Dendritic cell treated with granulocyte-macrophage colony-stimulating factor and Interleukin-4, amounts not matched to agents 40 ng/mL and 50 ng/mL, for 4 days (primary cell): ENCODE measurements at regions not wholly inside any gene's neighbourhood (a gene's known extent, or its start where the extent isn't known, plus 50 kb on each side); places are given as distances from the start of the nearest gene placed in this dataset.

Source experiments
- H3K27ac Mint-ChIP-seq: one replicate; pipeline ENCODE4 v1.8.0; 2022; ENCODE audit warnings: mild to moderate bottlenecking, mixed read lengths
- H3K27me3 Mint-ChIP-seq: one replicate; pipeline ENCODE4 v1.8.0; 2022; ENCODE audit warnings: mild to moderate bottlenecking, mixed read lengths
- H3K36me3 Mint-ChIP-seq: one replicate; pipeline ENCODE4 v1.8.0; 2022; ENCODE audit warnings: low read depth, mixed read lengths
- H3K4me1 Mint-ChIP-seq: one replicate; pipeline ENCODE4 v1.8.0; 2022; ENCODE audit warnings: low read depth, mixed read lengths
- H3K4me3 Mint-ChIP-seq: one replicate; pipeline ENCODE4 v1.8.0; 2022; ENCODE audit warnings: mild to moderate bottlenecking, moderate library complexity, mixed read lengths
- H3K9me3 Mint-ChIP-seq: one replicate; pipeline ENCODE4 v1.8.0; 2022; ENCODE audit warnings: mixed read lengths
- intact Hi-C: fragments of 100-400 bp; cut with micrococcal nuclease; formaldehyde crosslinking; loops from one replicate; pipeline ENCODE4 v1.15.0; 2022

GRCh38 chr5:86330736-86331135, 287.0 kb upstream of the COX7C start:
- Mint-ChIP-seq H3K9me3 (no peaks in the 10 kb centered on the region), H3K27me3 (no peaks in the 10 kb centered on the region)

GRCh38 chr5:86332851-86333250, 284.9 kb upstream of the COX7C start:
- Mint-ChIP-seq H3K4me1 (no peaks in the 10 kb centered on the region), H3K27me3 (no peaks in the 10 kb centered on the region), H3K36me3 (no peaks in the 10 kb centered on the region), H3K27ac (no peak overlapping the region), H3K9me3 (no peaks in the 10 kb centered on the region), H3K4me3 (no peak overlapping the region)
- intact Hi-C loops: no loop called here

More at GRCh38 chr5:86330736-86331135, 287.0 kb upstream of the COX7C start:
- no peak overlapping the region for H3K27ac Mint-ChIP-seq
- no peak overlapping the region for H3K4me3 Mint-ChIP-seq
- no peaks in the 10 kb centered on the region for H3K4me1 Mint-ChIP-seq
- no peaks in the 10 kb centered on the region for H3K36me3 Mint-ChIP-seq
- intact Hi-C loops: no loop called here

GRCh38 chr5:86337667-86338460, 279.9 kb upstream of the COX7C start:
- no peak overlapping the region for H3K4me3 Mint-ChIP-seq
- intact Hi-C loops: no loop called here
- H3K9me3 Mint-ChIP-seq: no peaks in the 10 kb centered on the region
- H3K27ac Mint-ChIP-seq: no peak overlapping the region
- H3K36me3 Mint-ChIP-seq: no peaks in the 10 kb centered on the region
- H3K27me3 Mint-ChIP-seq: no peaks in the 10 kb centered on the region
- no peaks in the 10 kb centered on the region for H3K4me1 Mint-ChIP-seq

DNA sequence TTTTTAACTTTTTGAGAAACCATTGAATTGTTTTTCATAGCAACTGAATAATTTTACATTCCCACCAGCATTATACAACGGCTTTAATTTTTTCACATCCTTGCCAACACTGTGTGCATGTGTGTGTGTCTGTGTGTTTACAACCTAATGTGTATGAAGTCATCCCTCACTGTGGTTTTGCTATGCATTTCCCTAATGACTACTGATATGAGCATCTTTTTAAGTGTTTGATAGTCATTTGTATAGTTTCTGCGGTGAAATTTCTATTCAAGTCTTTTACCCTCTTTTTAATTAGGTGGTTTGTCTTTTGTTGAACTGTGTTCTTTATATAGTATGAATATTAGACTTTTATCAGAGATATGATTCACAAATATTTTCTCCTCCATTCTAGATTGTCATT, 263.1 kb upstream of the COX7C start:
- no peaks in the 10 kb centered on the region for H3K4me1 Mint-ChIP-seq
- H3K9me3 Mint-ChIP-seq: no peaks in the 10 kb centered on the region
- H3K4me3 Mint-ChIP-seq: no peak overlapping the region
- no peaks in the 10 kb centered on the region for H3K36me3 Mint-ChIP-seq
- H3K27me3 Mint-ChIP-seq: no peaks in the 10 kb centered on the region
- intact Hi-C loops: no loop called here
- H3K27ac Mint-ChIP-seq: no peak overlapping the region

- no peaks in the 10 kb centered on the region for H3K4me1 Mint-ChIP-seq
- H3K36me3 Mint-ChIP-seq: no peaks in the 10 kb centered on the region
- H3K27ac Mint-ChIP-seq: no peak overlapping the region
- no peaks in the 10 kb centered on the region for H3K9me3 Mint-ChIP-seq
- intact Hi-C loops: no loop called here
- no peak overlapping the region for H3K4me3 Mint-ChIP-seq
- no peaks in the 10 kb centered on the region for H3K27me3 Mint-ChIP-seq
Observed at GRCh38 chr5:86360801-86361200, 256.9 kb upstream of the COX7C start.

- no peak overlapping the region for H3K4me3 Mint-ChIP-seq
- intact Hi-C loops: no loop called here
- H3K27ac Mint-ChIP-seq: no peak overlapping the region
- no peaks in the 10 kb centered on the region for H3K27me3 Mint-ChIP-seq
- no peaks in the 10 kb centered on the region for H3K36me3 Mint-ChIP-seq
- no peaks in the 10 kb centered on the region for H3K9me3 Mint-ChIP-seq
- H3K4me1 Mint-ChIP-seq: no peaks in the 10 kb centered on the region
Observed at GRCh38 chr5:86371061-86371460, 246.7 kb upstream of the COX7C start.

- Mint-ChIP-seq H3K27me3 (no peaks in the 10 kb centered on the region), H3K27ac (no peak overlapping the region), H3K36me3 (no peaks in the 10 kb centered on the region), H3K9me3 (no peaks in the 10 kb centered on the region), H3K4me1 (no peaks in the 10 kb centered on the region), H3K4me3 (no peak overlapping the region)
- intact Hi-C loops: no loop called here
Observed at GRCh38 chr5:86374611-86375010, 243.1 kb upstream of the COX7C start.

DNA sequence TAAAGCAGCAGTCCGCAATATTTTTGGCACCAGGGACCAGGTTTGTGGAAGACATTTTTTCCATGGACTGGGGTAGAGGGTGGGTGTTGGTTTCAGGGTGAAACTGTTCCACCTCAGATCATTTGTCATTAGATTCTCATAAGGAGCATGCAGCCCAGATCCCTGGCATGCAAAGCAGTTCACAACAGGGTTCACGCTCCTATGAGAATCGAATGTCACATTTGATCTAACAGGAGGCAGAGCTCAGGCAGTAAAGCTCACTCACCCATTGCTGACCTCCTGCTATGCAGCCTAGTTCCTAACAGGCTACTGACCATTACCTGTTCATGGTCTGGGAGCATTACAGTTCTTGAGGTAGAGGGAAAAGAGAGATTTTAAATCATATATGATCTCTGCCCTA, 241.5 kb upstream of the COX7C start:
- H3K27ac Mint-ChIP-seq: no peak overlapping the region
- no peaks in the 10 kb centered on the region for H3K27me3 Mint-ChIP-seq
- no peaks in the 10 kb centered on the region for H3K36me3 Mint-ChIP-seq
- H3K9me3 Mint-ChIP-seq: no peaks in the 10 kb centered on the region
- intact Hi-C loops: no loop called here
- H3K4me3 Mint-ChIP-seq: no peak overlapping the region
- H3K4me1 Mint-ChIP-seq: no peaks in the 10 kb centered on the region

GRCh38 chr5:86403190-86403589, 214.6 kb upstream of the COX7C start:
- intact Hi-C loops: no loop called here
- Mint-ChIP-seq H3K27ac (no peak overlapping the region), H3K9me3 (no peaks in the 10 kb centered on the region), H3K27me3 (no peaks in the 10 kb centered on the region), H3K4me3 (no peak overlapping the region), H3K36me3 (no peaks in the 10 kb centered on the region), H3K4me1 (no peaks in the 10 kb centered on the region)

DNA sequence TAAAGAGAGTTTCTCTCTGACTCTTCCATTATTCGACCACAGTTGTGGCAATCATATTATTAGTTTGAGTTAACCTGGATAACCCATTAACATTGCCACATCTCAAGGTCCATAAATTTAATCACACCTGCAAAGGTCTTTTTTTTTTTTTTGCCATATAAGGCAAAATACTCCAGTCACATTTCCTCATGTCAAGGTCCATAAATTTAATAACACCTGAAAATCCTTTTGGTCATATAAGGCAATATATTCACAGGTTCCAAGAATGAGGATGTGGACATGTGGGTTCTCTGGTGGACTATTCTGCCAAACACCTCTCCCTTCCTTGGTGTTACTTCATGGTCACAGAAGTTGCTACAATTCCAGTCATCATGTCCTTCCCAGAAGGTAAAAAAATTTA, 213.5 kb upstream of the COX7C start:
- H3K27ac Mint-ChIP-seq: no peak overlapping the region
- intact Hi-C loops: no loop called here
- no peaks in the 10 kb centered on the region for H3K36me3 Mint-ChIP-seq
- H3K27me3 Mint-ChIP-seq: no peaks in the 10 kb centered on the region
- no peaks in the 10 kb centered on the region for H3K9me3 Mint-ChIP-seq
- no peaks in the 10 kb centered on the region for H3K4me1 Mint-ChIP-seq
- H3K4me3 Mint-ChIP-seq: no peak overlapping the region

GRCh38 chr5:86407711-86408110, 210.0 kb upstream of the COX7C start:
- Mint-ChIP-seq H3K27ac (no peak overlapping the region), H3K9me3 (no peaks in the 10 kb centered on the region), H3K27me3 (no peaks in the 10 kb centered on the region), H3K4me1 (no peaks in the 10 kb centered on the region), H3K36me3 (no peaks in the 10 kb centered on the region), H3K4me3 (no peak overlapping the region)
- intact Hi-C loops: no loop called here

DNA sequence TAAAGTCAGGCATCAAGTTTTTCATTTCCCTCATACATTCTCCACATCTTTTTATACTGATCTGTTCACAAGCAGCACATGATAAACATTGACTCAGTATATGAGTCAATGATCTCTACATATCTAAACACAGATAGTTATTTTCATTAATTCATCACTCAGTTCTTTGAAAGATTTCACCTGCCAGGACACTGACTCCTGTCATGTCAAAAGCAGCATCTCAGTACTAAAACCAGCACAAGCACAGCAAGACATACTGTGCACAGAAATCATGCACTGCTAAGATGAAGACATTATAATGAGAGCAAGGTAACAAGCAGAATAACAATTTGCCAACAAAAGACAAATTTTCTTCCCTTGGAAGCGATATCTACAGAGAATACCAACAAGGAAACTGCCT, 206.1 kb upstream of the COX7C start:
- no peaks in the 10 kb centered on the region for H3K27me3 Mint-ChIP-seq
- intact Hi-C loops: no loop called here
- H3K27ac Mint-ChIP-seq: no peak overlapping the region
- H3K4me3 Mint-ChIP-seq: no peak overlapping the region
- H3K9me3 Mint-ChIP-seq: no peaks in the 10 kb centered on the region
- H3K36me3 Mint-ChIP-seq: no peaks in the 10 kb centered on the region
- H3K4me1 Mint-ChIP-seq: no peaks in the 10 kb centered on the region

DNA sequence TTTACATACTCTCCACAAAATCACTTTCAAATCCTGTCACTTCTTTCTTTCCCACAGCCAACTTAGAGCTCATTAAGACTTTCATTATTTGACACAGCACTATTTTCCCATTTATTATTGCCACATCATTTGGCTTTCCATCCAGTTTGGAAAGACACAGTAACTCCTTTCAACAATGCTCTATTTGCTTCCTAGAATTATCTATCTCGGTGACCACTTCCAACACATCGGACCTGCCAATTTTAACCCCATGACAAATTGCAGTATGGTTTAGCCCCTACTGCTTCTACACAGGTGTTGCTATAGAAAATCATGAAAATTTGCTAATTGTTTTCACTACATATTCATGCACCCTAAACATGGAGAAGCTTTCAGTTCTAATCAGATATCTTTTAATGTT, 190.6 kb upstream of the COX7C start:
- no peaks in the 10 kb centered on the region for H3K36me3 Mint-ChIP-seq
- no peaks in the 10 kb centered on the region for H3K27me3 Mint-ChIP-seq
- H3K4me3 Mint-ChIP-seq: no peak overlapping the region
- no peaks in the 10 kb centered on the region for H3K4me1 Mint-ChIP-seq
- intact Hi-C loops: no loop called here
- H3K27ac Mint-ChIP-seq: no peak overlapping the region
- no peaks in the 10 kb centered on the region for H3K9me3 Mint-ChIP-seq

GRCh38 chr5:86439593-86440110, 178.1 kb upstream of the COX7C start:
- intact Hi-C loops: no loop called here
- no peaks in the 10 kb centered on the region for H3K4me1 Mint-ChIP-seq
- H3K36me3 Mint-ChIP-seq: no peaks in the 10 kb centered on the region
- H3K27ac Mint-ChIP-seq: no peak overlapping the region
- H3K27me3 Mint-ChIP-seq: no peaks in the 10 kb centered on the region
- no peak overlapping the region for H3K4me3 Mint-ChIP-seq
- no peaks in the 10 kb centered on the region for H3K9me3 Mint-ChIP-seq
